ENCODE measurements at regions not wholly inside any gene's neighbourhood (a gene's known extent, or its start where the extent isn't known, plus 50 kb on each side); places are given as distances from the start of the nearest gene placed in this dataset.

DNA sequence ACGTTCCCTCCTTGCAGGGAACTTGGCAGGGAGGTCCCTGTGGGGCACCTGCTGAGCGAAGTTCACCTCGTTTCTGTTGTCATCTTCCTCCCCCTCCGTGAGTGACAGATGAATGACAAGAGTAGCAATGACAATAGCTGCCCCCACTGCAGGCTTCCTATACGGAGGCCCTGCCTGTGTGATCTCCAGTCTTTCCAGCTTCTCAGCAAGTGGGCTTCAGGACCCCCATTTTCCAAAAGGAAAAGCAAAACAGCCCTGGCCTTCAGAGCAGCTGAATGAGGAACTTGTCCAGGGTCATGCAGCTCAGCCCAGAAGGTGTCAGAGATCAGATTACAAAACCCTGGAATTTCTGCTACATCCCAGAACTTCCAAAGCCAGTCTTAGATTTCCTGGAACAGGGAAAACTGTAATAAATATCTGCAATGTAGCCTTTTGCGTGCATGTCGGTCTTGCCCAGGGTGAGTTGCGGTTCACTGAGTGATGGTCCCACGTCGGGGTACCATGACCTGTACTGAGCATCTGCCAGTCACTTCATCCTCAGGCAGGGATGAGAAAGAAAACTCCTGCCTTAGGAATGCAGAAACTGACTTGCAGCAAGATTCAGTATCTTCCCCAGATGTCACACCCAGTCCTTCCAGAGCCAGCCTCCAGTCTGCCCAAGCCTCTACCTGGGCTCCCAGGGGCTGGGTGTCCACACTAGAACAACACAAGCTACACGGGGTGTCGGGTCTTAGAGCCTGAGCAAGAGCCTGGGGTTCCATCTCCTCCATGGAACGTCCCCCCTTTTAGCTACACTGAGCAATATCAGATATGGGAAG lies 1457.0 kb downstream of the BRD1 start:
- H3K27me3 ChIP-seq (ENCODE audit: insufficient read depth, low read length): no peaks in the 10 kb centered on the region
- no peaks in the 10 kb centered on the region for H3K9me3 ChIP-seq (ENCODE audit: low read depth, low read length)

DNA sequence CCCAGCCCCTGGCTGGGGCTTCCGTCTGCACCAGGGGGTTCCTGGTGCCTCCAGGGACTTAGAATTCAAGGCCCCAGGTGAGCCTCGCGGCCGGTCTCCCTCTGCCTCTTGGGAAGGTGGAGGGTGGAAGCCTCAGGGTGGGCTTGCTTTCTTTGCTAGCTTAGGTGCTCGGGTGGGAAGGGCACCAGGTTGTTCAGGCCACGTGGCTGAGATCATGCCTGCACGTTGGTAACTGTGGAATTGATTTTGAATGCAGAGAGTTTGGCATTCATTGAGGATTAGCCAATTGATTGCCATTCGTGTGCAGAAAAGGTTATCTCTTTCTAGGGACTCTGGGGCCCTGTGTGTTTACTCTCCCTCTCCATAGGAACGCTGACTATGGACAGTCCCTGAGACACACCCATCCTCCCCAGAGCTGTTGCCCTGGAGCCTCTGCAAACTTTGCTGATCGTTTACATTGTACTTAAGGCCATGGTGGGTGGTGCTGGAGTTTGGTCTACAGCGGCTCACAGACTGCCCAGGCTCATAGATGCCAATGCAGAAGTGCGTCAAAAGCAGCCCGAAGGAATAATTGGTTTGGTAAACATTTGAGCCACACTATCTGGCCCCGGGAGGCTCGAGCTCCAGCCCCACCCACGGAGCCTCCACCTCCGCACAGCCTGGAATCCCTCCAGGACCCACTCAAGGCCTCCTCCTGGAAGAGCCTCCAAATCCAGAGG lies 1457.7 kb downstream of the BRD1 start:
- Histone ChIP-seq H3K27me3 (ENCODE audit: insufficient read depth, low read length) (no peaks in the 10 kb centered on the region), H3K4me3 (ENCODE audit: low read length) (no peak overlapping the region), H3K4me1 (ENCODE audit: insufficient read depth, low read length) (no peaks in the 10 kb centered on the region), H3K9me3 (ENCODE audit: low read depth, low read length) (no peaks in the 10 kb centered on the region)

More for the DNA sequence above, 1457.0 kb downstream of the BRD1 start:
- Histone ChIP-seq H3K4me1 (ENCODE audit: insufficient read depth, low read length) (no peaks in the 10 kb centered on the region), H3K4me3 (ENCODE audit: low read length) (no peak overlapping the region)

DNA sequence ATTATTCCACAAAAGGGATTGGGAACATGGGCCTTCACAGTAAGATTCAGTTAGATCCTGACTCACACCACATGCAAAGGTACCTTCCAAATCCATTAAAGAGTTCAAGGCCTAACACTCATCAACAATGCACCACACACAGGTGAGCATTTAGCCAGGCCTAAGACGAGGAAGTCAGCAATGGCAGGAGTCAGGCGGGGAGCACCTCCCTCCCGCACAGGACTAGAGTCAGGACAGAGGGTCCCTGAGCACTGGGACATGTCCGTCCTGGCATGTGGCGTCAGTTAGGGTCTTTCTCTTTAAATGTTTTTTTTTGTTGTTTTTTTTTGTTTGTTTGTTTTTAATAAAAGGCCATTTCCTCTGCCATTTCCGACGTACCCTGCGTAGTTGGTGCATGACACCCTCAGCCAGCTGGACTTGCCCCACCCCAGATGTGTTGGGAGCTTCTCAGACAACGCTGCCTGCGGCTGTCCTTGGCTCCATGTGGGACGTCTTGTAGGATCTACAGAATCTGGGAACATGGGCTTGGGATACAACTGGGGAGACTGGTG lies 1458.6 kb downstream of the BRD1 start:
- Histone ChIP-seq H3K4me3 (ENCODE audit: low read length) (no peak overlapping the region), H3K4me1 (ENCODE audit: insufficient read depth, low read length) (no peaks in the 10 kb centered on the region), H3K9me3 (ENCODE audit: low read depth, low read length) (no peaks in the 10 kb centered on the region), H3K27me3 (ENCODE audit: insufficient read depth, low read length) (no peaks in the 10 kb centered on the region)

DNA sequence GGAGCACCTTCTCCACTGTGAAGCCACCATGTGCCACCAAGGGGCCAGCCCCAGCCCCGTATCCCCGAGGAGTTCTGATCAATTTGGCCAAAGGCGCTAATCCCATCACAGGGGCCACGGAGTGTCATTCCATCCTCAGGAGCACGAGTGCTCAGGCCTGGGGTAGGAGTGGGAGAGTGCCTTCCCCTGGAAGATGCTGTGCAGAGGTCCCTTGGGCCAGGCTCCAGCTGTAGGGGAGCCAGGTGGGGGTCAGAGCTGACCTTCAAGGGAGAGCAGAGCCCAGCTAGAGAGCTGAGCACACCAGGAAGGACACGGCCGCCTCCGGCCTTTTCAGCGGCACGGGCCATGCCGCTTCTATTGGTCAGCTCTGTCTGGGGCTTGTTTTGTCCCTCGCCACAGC lies 1459.9 kb downstream of the BRD1 start:
- H3K4me3 ChIP-seq (ENCODE audit: low read length): no peak overlapping the region
- no peaks in the 10 kb centered on the region for H3K4me1 ChIP-seq (ENCODE audit: insufficient read depth, low read length)
- no peaks in the 10 kb centered on the region for H3K27me3 ChIP-seq (ENCODE audit: insufficient read depth, low read length)
- no peaks in the 10 kb centered on the region for H3K9me3 ChIP-seq (ENCODE audit: low read depth, low read length)

DNA sequence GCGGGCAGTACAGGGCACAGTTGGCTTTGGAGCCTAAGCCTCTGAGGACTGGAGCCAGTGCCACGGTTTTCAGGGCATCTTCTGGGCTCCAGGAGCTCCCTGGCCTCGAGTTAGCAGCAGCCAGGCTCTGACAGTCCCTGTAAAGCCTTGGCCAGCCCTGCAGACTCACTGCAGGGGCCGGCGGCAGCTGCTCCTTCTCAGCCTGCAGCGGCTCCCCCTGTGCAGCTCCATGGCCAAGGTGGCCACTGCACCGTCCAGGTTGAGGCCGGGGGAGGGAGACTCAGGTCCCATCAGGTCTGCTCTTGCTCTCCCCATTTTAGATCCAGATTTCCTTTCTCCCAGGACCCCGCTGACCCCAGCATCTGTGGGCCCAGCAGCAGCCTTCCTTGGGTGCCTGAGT lies 1461.1 kb downstream of the BRD1 start:
- Histone ChIP-seq H3K27me3 (ENCODE audit: insufficient read depth, low read length) (no peaks in the 10 kb centered on the region), H3K4me1 (ENCODE audit: insufficient read depth, low read length) (no peaks in the 10 kb centered on the region)

DNA sequence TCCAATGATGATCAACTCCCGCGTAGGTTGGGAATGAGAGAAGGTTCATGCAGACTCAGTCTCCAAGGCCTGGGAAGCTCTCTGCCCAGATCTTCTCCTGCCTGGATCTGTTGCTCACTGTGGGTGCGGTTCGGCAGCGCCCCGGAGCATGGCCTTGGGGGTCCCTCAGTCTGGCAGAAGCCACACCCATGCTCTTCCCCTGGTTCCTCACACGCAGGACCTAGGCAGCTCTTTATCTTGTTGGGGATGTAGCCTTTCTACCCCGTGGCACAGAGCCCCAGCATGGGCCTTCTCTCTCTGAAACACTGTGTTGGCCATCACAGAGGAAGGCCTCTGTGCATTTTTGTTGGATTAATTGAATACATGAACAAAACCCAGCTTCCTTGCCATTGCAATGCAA lies 1461.6 kb downstream of the BRD1 start:
- H3K27me3 ChIP-seq (ENCODE audit: insufficient read depth, low read length): no peaks in the 10 kb centered on the region
- H3K4me3 ChIP-seq (ENCODE audit: low read length): no peak overlapping the region
- no peaks in the 10 kb centered on the region for H3K4me1 ChIP-seq (ENCODE audit: insufficient read depth, low read length)

More for the DNA sequence above, 1461.1 kb downstream of the BRD1 start:
- Histone ChIP-seq H3K4me3 (ENCODE audit: low read length) (no peak overlapping the region), H3K9me3 (ENCODE audit: low read depth, low read length) (no peaks in the 10 kb centered on the region)

DNA sequence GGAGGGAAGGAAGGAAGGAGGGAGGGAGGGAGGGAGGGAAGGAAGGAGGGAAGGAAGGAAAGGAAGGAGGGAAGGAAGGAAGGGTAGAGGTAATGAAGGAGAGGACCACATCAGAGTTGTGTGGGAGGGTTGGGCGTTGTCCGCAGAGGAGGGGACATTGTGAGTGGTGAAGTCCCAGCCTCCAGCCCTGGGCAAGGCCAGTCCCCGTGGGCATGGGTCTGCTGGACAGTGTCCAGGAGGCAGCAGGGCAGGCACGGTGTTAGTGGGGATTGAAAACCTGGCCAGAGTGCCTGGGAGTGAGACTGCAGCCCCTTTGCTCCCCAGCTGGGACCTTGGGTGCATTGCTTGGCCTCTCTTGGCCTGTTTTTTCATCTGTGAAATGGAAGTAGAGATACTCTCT lies 1462.3 kb downstream of the BRD1 start:
- Histone ChIP-seq H3K4me3 (ENCODE audit: low read length) (no peak overlapping the region), H3K27me3 (ENCODE audit: insufficient read depth, low read length) (no peaks in the 10 kb centered on the region), H3K9me3 (ENCODE audit: low read depth, low read length) (no peaks in the 10 kb centered on the region), H3K4me1 (ENCODE audit: insufficient read depth, low read length) (no peaks in the 10 kb centered on the region)

More for the DNA sequence above, 1461.6 kb downstream of the BRD1 start:
- H3K9me3 ChIP-seq (ENCODE audit: low read depth, low read length): no peaks in the 10 kb centered on the region

DNA sequence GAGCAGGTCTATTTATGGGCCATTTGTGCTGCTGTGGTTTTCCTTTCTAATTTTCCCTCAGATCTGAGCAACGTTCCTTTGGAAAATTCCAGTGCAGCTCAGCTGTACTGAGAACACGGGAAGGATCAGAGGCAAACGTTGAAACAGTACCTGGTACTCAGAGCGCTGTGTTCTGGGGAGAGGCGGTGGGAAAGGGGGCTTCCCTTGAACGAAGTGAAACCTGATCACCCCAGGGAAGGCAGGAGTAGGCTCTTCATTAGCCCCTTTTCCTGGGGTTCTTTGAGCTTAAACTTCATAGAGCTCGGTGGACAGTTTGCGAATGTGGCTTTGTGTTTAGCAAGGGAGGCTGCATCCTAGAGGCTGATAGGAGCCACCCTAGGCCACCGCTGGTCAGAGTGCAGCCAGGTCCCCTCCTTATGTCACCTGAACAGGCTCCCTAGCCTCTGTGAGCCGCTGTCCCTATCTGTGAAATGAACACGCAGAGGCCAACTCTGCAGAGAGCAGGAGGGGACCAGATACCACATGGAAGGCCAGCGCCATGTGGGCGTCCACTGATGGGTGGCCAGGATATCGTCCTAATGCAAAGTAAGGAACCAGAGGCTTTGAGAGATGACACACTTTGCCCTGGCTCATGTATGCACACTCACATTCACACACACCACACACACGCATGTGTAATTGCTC lies 1464.8 kb downstream of the BRD1 start:
- Histone ChIP-seq H3K4me1 (ENCODE audit: insufficient read depth, low read length) (no peaks in the 10 kb centered on the region), H3K27me3 (ENCODE audit: insufficient read depth, low read length) (no peaks in the 10 kb centered on the region), H3K9me3 (ENCODE audit: low read depth, low read length) (no peaks in the 10 kb centered on the region), H3K4me3 (ENCODE audit: low read length) (no peak overlapping the region)

DNA sequence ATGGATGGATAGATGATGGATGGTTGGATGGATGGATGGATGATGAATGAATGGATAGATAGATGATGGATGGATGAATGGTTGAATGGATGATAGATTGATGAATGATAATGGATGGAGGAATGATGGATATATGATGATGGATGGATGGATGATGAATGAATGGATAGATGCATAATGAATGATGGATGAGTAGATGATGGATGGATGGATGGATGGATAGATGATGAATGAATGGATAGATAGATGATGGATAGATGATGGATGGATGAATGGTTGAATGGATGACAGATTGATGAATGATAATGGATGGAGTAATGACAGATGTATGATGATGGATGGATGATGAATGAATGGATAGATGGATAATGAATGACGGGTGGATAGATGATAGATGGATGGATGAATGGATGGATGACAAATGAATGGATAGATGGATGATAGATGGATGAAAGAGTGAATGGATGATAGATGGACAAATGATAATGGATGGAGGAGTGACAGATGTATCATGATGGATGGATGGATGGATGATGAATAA lies 1466.5 kb downstream of the BRD1 start:
- no peaks in the 10 kb centered on the region for H3K9me3 ChIP-seq (ENCODE audit: low read depth, low read length)
- no peaks in the 10 kb centered on the region for H3K4me1 ChIP-seq (ENCODE audit: insufficient read depth, low read length)
- H3K4me3 ChIP-seq (ENCODE audit: low read length): no peak overlapping the region
- no peaks in the 10 kb centered on the region for H3K27me3 ChIP-seq (ENCODE audit: insufficient read depth, low read length)

DNA sequence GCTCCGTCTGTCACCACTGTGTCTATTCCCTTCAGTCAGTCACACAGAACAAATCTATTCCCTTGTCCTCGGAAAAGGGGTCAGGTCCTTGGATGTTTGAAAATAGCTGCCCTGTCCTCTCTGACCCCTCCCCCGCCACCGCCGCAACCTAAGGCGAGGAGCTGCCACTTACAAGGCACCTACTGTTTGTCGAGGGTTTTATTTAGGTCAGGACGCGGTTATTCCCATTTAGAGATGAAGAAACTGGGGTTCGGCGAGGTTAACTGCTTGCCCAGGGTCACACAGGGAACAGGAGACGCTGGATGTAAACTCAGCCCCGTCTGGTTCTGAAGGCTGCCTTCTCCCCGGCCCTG lies 1468.1 kb downstream of the BRD1 start:
- H3K9me3 ChIP-seq (ENCODE audit: low read depth, low read length): no peaks in the 10 kb centered on the region
- H3K4me1 ChIP-seq (ENCODE audit: insufficient read depth, low read length): no peaks in the 10 kb centered on the region
- H3K4me3 ChIP-seq (ENCODE audit: low read length): no peak overlapping the region
- H3K27me3 ChIP-seq (ENCODE audit: insufficient read depth, low read length): no peaks in the 10 kb centered on the region

DNA sequence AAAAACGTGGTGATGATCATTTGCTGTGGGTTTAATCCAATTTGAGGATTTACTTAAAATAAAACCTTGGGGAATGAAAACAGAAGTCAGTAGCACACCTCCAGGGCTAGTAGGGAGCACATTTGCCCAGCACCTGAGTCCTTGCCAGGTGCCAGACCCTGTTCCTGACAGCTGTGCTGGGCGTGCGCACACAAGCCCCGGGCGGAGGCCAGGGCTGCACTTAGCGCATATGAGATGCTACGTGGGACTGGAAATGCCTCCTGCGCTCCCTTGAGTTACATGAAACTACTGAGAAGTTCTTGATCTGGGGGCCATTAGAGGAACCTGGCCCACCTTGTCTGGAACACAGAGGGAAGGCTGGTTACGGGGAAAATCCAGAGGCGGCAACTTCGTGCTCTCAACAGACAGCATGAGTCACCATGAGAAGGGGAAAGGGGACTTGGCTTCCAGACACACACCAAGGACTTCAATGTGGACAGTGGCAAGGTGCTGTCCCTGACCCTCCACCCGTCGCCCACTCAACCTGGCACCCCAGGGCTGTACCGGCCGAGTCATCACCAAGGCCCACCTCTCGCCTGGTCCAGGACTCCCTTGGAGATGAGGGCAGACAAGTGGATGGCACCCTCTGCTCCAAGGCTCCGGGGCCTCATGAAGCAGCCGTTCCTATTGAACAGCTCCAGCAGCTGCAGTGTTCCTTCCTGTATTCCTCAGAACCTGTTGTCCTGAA lies 1468.6 kb downstream of the BRD1 start:
- Histone ChIP-seq H3K9me3 (ENCODE audit: low read depth, low read length) (no peaks in the 10 kb centered on the region), H3K4me1 (ENCODE audit: insufficient read depth, low read length) (no peaks in the 10 kb centered on the region), H3K4me3 (ENCODE audit: low read length) (no peak overlapping the region), H3K27me3 (ENCODE audit: insufficient read depth, low read length) (no peaks in the 10 kb centered on the region)

DNA sequence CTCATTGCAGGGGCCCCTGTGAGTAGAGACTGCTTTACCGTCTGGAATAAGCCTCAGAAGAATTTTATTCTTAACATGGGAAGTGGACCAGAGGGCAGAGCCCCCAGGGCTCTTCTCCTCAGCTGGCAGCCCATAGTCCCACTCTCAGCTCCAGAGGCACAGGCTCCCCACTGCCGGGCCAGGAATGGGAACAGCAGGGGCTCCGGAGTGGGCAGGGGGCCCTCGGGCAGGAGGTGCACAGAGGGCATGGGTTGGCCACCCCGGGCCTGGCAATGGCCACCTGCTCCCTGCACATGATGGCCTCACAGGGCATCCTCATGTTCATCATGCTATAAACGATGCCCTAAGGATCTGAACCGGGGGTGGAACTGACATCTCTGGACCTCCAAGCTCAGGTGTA lies 1469.7 kb downstream of the BRD1 start:
- Histone ChIP-seq H3K27me3 (ENCODE audit: insufficient read depth, low read length) (no peaks in the 10 kb centered on the region), H3K4me1 (ENCODE audit: insufficient read depth, low read length) (no peaks in the 10 kb centered on the region), H3K4me3 (ENCODE audit: low read length) (no peak overlapping the region), H3K9me3 (ENCODE audit: low read depth, low read length) (no peaks in the 10 kb centered on the region)

DNA sequence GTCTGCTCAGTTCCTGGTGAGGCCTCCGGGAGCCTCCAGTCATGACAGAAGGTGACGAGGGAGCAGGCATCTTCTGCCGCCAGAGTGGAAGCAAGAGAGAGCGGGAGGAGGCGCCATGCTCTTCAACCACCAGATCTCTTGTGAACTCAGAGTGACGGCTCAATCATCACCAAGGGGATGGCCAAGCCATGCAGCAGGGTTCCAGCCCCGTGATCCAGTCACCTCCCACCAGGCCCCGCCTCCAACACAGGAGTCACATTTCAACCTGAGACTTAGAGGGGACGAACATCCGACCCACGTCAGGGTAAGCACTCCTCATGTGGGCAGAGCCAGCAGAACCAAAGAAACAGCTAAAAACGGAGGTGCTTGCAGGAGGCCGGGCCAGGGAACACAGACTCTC lies 1470.5 kb downstream of the BRD1 start:
- Histone ChIP-seq H3K4me3 (ENCODE audit: low read length) (no peak overlapping the region), H3K4me1 (ENCODE audit: insufficient read depth, low read length) (no peaks in the 10 kb centered on the region), H3K27me3 (ENCODE audit: insufficient read depth, low read length) (no peaks in the 10 kb centered on the region), H3K9me3 (ENCODE audit: low read depth, low read length) (no peaks in the 10 kb centered on the region)

DNA sequence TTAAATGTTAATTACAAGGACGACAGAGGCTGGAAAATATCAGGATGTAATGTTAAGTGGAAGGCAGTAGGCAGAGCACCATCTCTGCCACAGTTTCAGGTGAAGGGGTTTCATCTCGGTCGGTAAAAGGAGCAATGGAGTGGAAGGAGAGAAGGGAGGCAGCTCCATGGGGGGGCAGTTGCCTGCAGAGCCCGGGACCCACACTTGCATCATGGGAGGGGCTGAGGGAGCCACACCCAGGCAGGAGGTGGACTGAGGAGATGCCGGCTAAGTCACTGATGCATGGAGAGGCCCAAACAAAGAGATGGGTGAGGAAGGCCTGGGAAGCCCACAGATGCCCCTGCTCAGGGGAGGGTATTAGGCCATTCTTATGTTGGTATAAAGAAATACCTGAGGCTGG lies 1470.9 kb downstream of the BRD1 start:
- H3K4me3 ChIP-seq (ENCODE audit: low read length): no peak overlapping the region
- H3K27me3 ChIP-seq (ENCODE audit: insufficient read depth, low read length): no peaks in the 10 kb centered on the region
- no peaks in the 10 kb centered on the region for H3K4me1 ChIP-seq (ENCODE audit: insufficient read depth, low read length)
- H3K9me3 ChIP-seq (ENCODE audit: low read depth, low read length): no peaks in the 10 kb centered on the region

Measured in mononuclear cell (primary cell).